Neural cell (in vitro differentiated cells): ENCODE measurements at regions not wholly inside any gene's neighbourhood (a gene's known extent, or its start where the extent isn't known, plus 50 kb on each side); places are given as distances from the start of the nearest gene placed in this dataset.

Experiments used
- H2AFZ ChIP-seq: fragments of 200-600, 300-800 bp; sonication (generic), shearing (Covaris generic); 2 replicates; pipeline ENCODE4 v1.6.0; 2014; ENCODE audit warnings: low read depth, mild to moderate bottlenecking, antibody characterized with exemption, low read length, moderate library complexity
- H3F3A ChIP-seq: fragments of 200-600 bp; shearing (Covaris generic); 2 replicates; pipeline ENCODE4 v1.6.1; 2016; ENCODE audit warnings: mild to moderate bottlenecking, moderate library complexity, mixed read lengths, antibody characterized with exemption, low read length; ENCODE audit not compliant: insufficient read depth, poor library complexity, severe bottlenecking
- H3K27ac ChIP-seq: fragments of 200-600, 300-800 bp; sonication (generic), shearing (Covaris generic); 2 replicates; pipeline ENCODE4 v1.5.1; 2014; ENCODE audit warnings: mild to moderate bottlenecking, low read length, moderate library complexity
- H3K27me3 ChIP-seq: fragments of 300-800, 200-600 bp; sonication (generic), shearing (Covaris generic); 2 replicates; pipeline ENCODE4 v1.6.0; 2014; ENCODE audit warnings: mild to moderate bottlenecking, low read depth, low read length, moderate library complexity; ENCODE audit not compliant: insufficient read depth
- H3K36me3 ChIP-seq: fragments of 300-800, 200-600 bp; sonication (generic), shearing (Covaris generic); 2 replicates; pipeline ENCODE4 v1.5.1; 2014; ENCODE audit warnings: mild to moderate bottlenecking, antibody characterized with exemption, low read length, moderate library complexity; ENCODE audit not compliant: insufficient read depth
- H3K4me2 ChIP-seq: fragments of 300-800, 200-600 bp; sonication (generic), shearing (Covaris generic); 2 replicates; pipeline ENCODE4 v1.6.0; 2014; ENCODE audit warnings: mild to moderate bottlenecking, low read length
- H3K4me3 ChIP-seq: fragments of 300-800, 200-600 bp; sonication (generic), shearing (Covaris generic); 2 replicates; pipeline ENCODE4 v1.5.1; 2014; ENCODE audit warnings: mild to moderate bottlenecking, low read length, moderate library complexity
- H3K79me2 ChIP-seq: fragments of 200-600 bp; shearing (Covaris generic); replicated peaks from 2 replicates; pipeline ENCODE4 v1.6.0; 2014; ENCODE audit warnings: mild to moderate bottlenecking, low read length, moderate library complexity; ENCODE audit not compliant: insufficient read depth
- H3K9ac ChIP-seq: fragments of 300-800, 200-600 bp; sonication (generic), shearing (Covaris generic); 2 replicates; pipeline ENCODE4 v1.6.1; 2016; ENCODE audit warnings: mild to moderate bottlenecking, low read length, mixed read lengths
- H3K9me2 ChIP-seq: fragments of 200-600 bp; shearing (Covaris generic); 2 replicates; pipeline ENCODE4 v1.6.1; 2016; ENCODE audit warnings: mild to moderate bottlenecking, low read length, mixed read lengths; ENCODE audit not compliant: insufficient read depth
- H3K9me3 ChIP-seq: fragments of 200-600, 300-800 bp; sonication (generic), shearing (Covaris generic); 2 replicates; pipeline ENCODE4 v1.6.1; 2016; ENCODE audit warnings: mild to moderate bottlenecking, mixed run types, low read length, moderate library complexity, mixed read lengths
- H4K20me1 ChIP-seq: fragments of 200-600 bp; shearing (Covaris generic); 2 replicates; pipeline ENCODE4 v1.6.1; 2016; ENCODE audit warnings: mild to moderate bottlenecking, mixed run types; ENCODE audit not compliant: insufficient read depth
- CTCF ChIP-seq: fragments of 450-650 bp; IDR thresholded peaks from 2 replicates; pipeline ENCODE4 v1.5.1; 2014; ENCODE audit warnings: antibody characterized with exemption, mild to moderate bottlenecking, moderate library complexity; ENCODE audit not compliant: poor library complexity, severe bottlenecking
- EP300 ChIP-seq: fragments of 450-650 bp; conservative IDR thresholded peaks from 2 replicates; pipeline ENCODE4 v1.6.1; 2014; ENCODE audit warnings: antibody characterized with exemption, mild to moderate bottlenecking, moderate library complexity; ENCODE audit not compliant: poor library complexity, severe bottlenecking
- EZH2 ChIP-seq: fragments of 200-600, 300-800 bp; shearing (Covaris generic), sonication (generic); IDR thresholded peaks from 2 replicates; pipeline ENCODE4 v1.6.1; 2014; ENCODE audit warnings: antibody characterized with exemption, low read length, borderline replicate concordance, mild to moderate bottlenecking; ENCODE audit not compliant: insufficient read depth, poor library complexity, severe bottlenecking
- MXI1 ChIP-seq: fragments of 450-650 bp; conservative IDR thresholded peaks from 2 replicates; pipeline ENCODE4 v1.6.1; 2014; ENCODE audit warnings: antibody characterized with exemption, mild to moderate bottlenecking; ENCODE audit not compliant: poor library complexity, severe bottlenecking
- POLR2AphosphoS5 ChIP-seq: IDR thresholded peaks from 2 replicates; pipeline ENCODE4 v1.6.1; 2012
- RAD21 ChIP-seq: fragments of 450-650 bp; conservative IDR thresholded peaks from 2 replicates; pipeline ENCODE4 v1.6.1; 2014; ENCODE audit warnings: antibody characterized with exemption, mild to moderate bottlenecking, moderate library complexity
- REST ChIP-seq: IDR thresholded peaks from 2 replicates; pipeline ENCODE4 v1.6.1; 2012; ENCODE audit warnings: borderline replicate concordance
- SMC3 ChIP-seq: fragments of 450-650 bp; conservative IDR thresholded peaks from 2 replicates; pipeline ENCODE4 v1.6.1; 2014; ENCODE audit warnings: antibody characterized with exemption, mild to moderate bottlenecking, moderate library complexity; ENCODE audit not compliant: poor library complexity
- TAF1 ChIP-seq: IDR thresholded peaks from 2 replicates; pipeline ENCODE4 v1.6.1; 2012; ENCODE audit warnings: low read depth

DNA sequence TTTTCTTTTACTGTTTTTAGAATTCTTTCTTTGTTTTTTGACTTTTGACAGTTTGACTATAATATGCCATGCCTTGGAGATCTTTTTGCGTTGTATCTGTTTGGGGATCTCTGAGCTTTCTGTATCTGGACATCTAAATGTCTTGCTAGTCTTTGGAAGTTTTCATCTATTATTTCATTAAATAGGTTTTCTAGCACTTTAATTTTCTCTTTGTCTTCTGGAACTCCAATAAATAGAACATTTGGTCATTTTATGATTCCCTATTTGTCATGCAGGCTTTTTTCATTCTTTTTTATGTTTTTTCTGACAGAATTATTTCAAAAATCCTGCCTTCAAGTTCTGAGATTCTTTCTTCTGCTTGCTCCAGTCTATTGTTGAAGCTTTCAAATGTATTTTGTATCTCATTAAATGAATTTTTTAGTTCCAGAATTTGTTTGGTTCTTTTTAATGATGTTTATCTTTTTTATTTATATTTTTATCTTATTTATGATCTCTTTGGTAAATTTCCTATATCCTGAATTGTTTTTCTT lies 201.4 kb downstream of the CHD9NB start:
- peaks cover 4% of the 10 kb centered on the region for H3K9me3 ChIP-seq
- TF ChIP-seq EP300 = no peak
- H3K36me3 ChIP-seq = no peaks in the 10 kb centered on the region

DNA sequence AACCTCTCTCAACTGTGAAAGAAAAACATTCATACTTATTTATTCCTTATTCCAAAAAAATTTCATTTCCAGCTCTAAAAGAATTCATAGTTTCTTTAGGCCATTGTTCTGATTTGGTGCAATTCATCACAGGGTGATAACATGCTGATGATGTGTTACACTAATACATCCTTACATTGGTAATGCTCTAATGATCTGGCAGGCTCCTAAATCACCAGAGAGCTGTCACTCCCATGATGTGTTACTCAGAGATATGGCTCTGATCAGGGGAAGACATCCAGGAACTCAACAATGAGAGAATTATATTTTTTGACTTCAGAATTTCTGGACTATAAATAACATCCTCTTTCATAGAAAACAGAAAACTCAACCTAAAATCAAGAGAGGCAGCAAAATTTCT lies 209.3 kb downstream of the CHD9NB start:
- no peaks in the 10 kb centered on the region for H3K79me2 ChIP-seq
- no peaks in the 10 kb centered on the region for H3K27me3 ChIP-seq
- H3K9ac ChIP-seq = no peak overlapping the region
- H3K4me2 ChIP-seq = no peak overlapping the region
- no peak overlapping the region for H2AFZ ChIP-seq
- H3K9me3 ChIP-seq = no peaks in the 10 kb centered on the region
- no peak overlapping the region for H3K27ac ChIP-seq
- H3K9me2 ChIP-seq = no peaks in the 10 kb centered on the region
- TF ChIP-seq EZH2 (no peak), EP300 (no peak), SMC3 (no peak), MXI1 (no peak), TAF1 (no peak), REST (no peak), RAD21 (no peak), CTCF (no peak), POLR2AphosphoS5 (no peak)
- H4K20me1 ChIP-seq = no peaks in the 10 kb centered on the region
- no peaks in the 10 kb centered on the region for H3K36me3 ChIP-seq
- no peak overlapping the region for H3K4me3 ChIP-seq
- no peaks in the 10 kb centered on the region for H3F3A ChIP-seq

More for the DNA sequence above, 201.4 kb downstream of the CHD9NB start:
- Histone ChIP-seq H3K27ac (no peak overlapping the region), H3K27me3 (no peaks in the 10 kb centered on the region), H3K9ac (no peak overlapping the region), H3K79me2 (no peaks in the 10 kb centered on the region), H3K4me2 (no peak overlapping the region), H3F3A (no peaks in the 10 kb centered on the region), H3K9me2 (no peaks in the 10 kb centered on the region), H4K20me1 (no peaks in the 10 kb centered on the region), H2AFZ (no peak overlapping the region), H3K4me3 (no peak overlapping the region)

- H3K4me2 ChIP-seq = no peak overlapping the region
- H4K20me1 ChIP-seq = no peaks in the 10 kb centered on the region
- H2AFZ ChIP-seq = no peak overlapping the region
- H3K9me3 ChIP-seq = no peaks in the 10 kb centered on the region
- no peaks in the 10 kb centered on the region for H3K36me3 ChIP-seq
- H3K4me3 ChIP-seq = no peak overlapping the region
- no peaks in the 10 kb centered on the region for H3K9me2 ChIP-seq
- no peaks in the 10 kb centered on the region for H3F3A ChIP-seq
- H3K27ac ChIP-seq = no peak overlapping the region
- no peak overlapping the region for H3K9ac ChIP-seq
- no peaks in the 10 kb centered on the region for H3K27me3 ChIP-seq
- TF ChIP-seq SMC3 = no peak
- no peak for TF ChIP-seq REST
- TF ChIP-seq MXI1 = no peak
- TF ChIP-seq CTCF = no peak
- TF ChIP-seq EP300 = no peak
- TF ChIP-seq EZH2 = no peak
- TF ChIP-seq TAF1 = no peak
- no peaks in the 10 kb centered on the region for H3K79me2 ChIP-seq
Measured at GRCh38 chr16:52837251-52837650, 215.4 kb downstream of the CHD9NB start.
